ENCODE measurements at regions not wholly inside any gene's neighbourhood (a gene's known extent, or its start where the extent isn't known, plus 50 kb on each side); places are given as distances from the start of the nearest gene placed in this dataset.
"Not testable (repeated sequence)": the region's sequence is repeated elsewhere in the genome, so short reads cannot be mapped to it uniquely, and the experiment has no call there.

DNA sequence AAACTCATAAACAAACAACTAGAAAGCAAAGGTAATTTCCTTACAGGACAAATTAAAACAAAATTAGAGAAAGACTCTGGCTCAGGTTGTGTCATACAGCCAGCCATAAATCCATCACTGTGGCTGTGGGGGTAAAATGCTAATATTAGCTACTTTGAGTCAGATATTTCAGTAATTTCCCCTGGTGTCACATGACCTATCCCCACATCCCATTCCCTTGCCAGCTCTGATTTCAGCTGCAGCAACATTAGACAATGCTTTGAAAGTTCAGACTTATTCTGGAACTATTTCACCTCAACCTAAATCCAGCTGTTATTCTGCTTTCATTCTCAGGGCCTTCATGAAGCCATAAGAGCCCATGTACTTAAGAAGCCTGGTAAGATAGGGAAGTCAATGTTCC lies 55.3 kb downstream of the RPL10L start:
- no peak for DNase-seq

DNA sequence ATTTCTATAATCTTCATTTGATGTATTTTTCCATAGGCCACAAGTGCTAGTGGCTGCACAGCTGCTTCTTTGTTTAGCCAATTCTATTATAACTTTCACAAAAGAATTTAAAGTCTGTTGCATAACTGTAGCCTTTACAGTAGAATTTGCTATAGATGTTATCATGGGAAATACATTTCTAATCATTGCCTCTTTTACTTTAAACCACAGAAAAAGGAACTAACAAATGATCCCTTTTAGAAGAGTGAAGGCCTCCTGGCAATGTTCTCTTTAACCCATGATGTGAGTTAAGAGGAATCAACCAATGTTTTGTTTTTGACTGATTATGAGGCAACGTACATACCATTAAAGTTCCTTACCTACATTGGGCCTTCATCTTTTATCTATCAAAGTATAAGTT lies 68.8 kb downstream of the RPL10L start:
- DNase-seq: no peak
- no peak for TF ChIP-seq GATA1 (IDR thresholded peaks at IDR 0.05; ENCODE audit: low read depth, low read length)

More for the DNA sequence above, 55.3 kb downstream of the RPL10L start:
- no peak for TF ChIP-seq GATA1 (IDR thresholded peaks at IDR 0.05; ENCODE audit: low read depth, low read length)
- TF ChIP-seq POLR2A (IDR thresholded peaks at IDR 0.05; ENCODE audit: low read length): no peak

DNA sequence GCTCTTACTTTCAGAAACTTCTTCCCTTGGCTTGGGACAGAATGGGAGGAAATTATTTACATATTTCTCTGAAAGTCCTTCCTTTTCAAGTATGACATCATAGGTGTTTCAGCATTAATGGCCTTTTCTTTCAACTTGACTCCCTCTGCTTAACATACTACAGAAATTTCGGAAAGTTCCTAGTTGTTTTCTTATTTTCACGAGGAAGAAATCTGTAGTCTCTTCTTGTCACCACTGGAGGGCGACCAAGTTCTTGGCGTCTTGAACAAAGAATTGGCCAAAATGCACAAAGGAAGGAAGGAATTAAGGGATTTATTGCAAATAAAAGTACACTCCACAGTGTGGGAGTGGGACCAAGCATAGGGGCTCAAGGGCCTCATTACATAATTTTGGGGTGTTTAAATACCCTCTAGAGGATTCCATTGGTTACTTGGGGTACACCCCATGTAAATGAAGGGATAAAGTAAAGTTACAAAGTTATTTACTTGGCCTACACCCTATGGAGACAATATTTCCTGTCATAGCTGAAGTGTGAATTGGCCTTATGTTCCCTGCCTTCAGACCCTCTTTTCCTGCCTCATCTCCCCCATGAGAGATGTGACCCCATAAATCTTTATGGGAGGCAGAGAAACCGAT lies 70.4 kb downstream of the RPL10L start:
- peak; percentile 48 to 62 for DNase-seq

GRCh38 chr14:46574978-46575375 lies 76.6 kb downstream of the RPL10L start:
- no peak for DNase-seq
- TF ChIP-seq GATA1 (IDR thresholded peaks at IDR 0.05; ENCODE audit: low read depth, low read length) (no peak), POLR2A (IDR thresholded peaks at IDR 0.05; ENCODE audit: low read length) (no peak)

More for the DNA sequence above, 70.4 kb downstream of the RPL10L start:
- TF ChIP-seq GATA1 (IDR thresholded peaks at IDR 0.05; ENCODE audit: low read depth, low read length) (no peak), POLR2A (IDR thresholded peaks at IDR 0.05; ENCODE audit: low read length) (no peak)

DNA sequence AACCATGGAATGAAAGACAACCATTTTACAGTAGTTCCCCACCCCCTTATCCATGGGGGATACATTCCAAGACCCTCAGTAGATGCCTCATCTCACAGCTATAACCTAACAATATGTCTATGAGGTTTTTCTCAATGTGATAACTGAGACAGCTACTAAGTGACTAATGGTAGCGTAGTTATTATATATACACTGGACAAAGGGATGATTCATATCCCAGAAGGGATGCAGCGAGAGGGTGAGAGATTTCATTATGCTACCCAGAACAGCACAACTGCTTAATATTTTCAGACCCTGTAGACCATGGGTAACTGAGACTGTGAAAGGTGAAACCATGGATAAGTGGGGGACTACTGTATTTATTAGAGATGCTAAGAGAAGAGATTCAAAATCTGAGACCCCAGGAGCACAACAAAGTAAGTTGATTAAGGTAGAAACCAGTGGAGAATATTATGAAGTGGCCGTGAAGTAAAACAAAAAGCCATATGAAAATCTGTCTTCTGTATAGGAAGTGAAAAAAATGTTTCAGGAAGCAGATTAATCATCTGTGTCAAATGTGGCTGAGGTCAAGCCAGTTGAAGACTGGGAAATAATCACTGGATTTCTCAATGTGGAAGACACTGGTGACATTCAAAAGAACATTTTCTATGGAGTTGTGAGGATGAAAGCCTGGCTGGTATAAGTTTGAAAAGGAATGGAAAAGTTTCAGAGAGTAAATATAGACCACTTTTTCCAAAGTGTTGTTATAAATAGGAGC lies 77.2 kb downstream of the RPL10L start:
- no peak for DNase-seq
- no peak for TF ChIP-seq POLR2A (IDR thresholded peaks at IDR 0.05; ENCODE audit: low read length)
- no peak for TF ChIP-seq GATA1 (IDR thresholded peaks at IDR 0.05; ENCODE audit: low read depth, low read length)

GRCh38 chr14:46573498-46573897 lies 78.1 kb downstream of the RPL10L start:
- TF ChIP-seq GATA1 (IDR thresholded peaks at IDR 0.05; ENCODE audit: low read depth, low read length) (no peak), POLR2A (IDR thresholded peaks at IDR 0.05; ENCODE audit: low read length) (no peak)
- no peak for DNase-seq

GRCh38 chr14:46571970-46572369 lies 79.6 kb downstream of the RPL10L start:
- DNase-seq: no peak
- no peak for TF ChIP-seq GATA1 (IDR thresholded peaks at IDR 0.05; ENCODE audit: low read depth, low read length)
- TF ChIP-seq POLR2A (IDR thresholded peaks at IDR 0.05; ENCODE audit: low read length): no peak

- DNase-seq: not testable (repeated sequence)
These were observed 83.4 kb downstream of the RPL10L start for GRCh38 chr14:46568161-46568560.

DNA sequence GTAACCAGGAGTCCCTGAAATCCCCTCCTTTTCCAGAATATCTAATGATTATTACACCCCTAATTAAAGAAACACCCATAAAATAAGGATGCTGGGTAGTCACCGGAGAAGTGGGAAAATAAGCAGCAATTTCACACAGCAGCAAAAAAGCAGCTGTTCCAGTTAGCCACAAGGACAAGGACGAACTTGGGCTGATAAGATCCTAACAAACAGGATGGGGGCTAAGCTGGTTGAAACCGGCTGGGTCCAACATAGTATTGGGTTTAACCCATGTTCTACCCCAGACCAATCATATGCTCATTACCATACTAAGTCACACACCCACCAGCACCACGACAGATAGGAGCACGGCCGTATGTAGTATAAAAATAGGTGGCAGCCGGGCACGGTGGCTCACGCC lies 100.7 kb downstream of the RPL10L start:
- TF ChIP-seq GATA1 (IDR thresholded peaks at IDR 0.05; ENCODE audit: low read depth, low read length): no peak
- no peak for TF ChIP-seq POLR2A (IDR thresholded peaks at IDR 0.05; ENCODE audit: low read length)
- DNase-seq: no peak

DNA sequence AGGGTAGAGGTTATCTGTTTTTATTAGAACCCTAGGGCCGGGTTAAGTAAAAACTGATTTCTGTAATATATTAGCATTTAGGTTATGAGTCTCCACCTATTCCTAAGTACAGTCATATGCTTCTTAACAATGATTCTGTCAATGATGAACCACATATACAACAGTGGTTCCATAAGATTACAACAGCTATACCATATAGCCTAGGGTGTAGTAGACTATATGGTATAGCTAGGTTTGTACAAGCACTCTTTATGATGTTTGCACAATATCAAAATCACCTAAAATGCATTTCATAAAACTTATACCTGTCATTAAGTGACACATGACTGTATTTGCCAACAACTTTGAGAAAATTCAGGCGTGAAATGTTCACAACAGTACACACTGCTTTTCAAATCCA lies 110.6 kb downstream of the RPL10L start:
- DNase-seq: no peak
- TF ChIP-seq GATA1 (IDR thresholded peaks at IDR 0.05; ENCODE audit: low read depth, low read length): no peak
- TF ChIP-seq POLR2A (IDR thresholded peaks at IDR 0.05; ENCODE audit: low read length): no peak

DNA sequence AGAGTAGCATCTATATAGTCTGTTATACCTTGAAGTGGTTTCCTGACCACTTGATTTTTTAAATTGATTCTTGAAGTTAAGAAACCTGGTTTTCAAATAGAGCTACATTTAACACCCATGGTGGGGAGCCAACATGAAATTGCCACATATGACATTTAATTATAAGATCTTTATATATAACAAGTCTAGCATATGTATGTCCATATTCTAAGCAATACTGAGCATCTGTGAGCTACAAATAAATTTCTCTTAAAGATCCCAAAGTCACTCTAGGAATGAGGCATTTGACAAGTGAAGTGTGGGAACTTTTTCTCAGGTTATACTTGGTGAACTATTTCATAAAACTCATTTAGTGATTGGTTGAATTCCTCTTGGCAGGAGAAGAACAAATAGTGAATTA lies 132.5 kb downstream of the RPL10L start:
- DNase-seq: no peak
- TF ChIP-seq POLR2A (IDR thresholded peaks at IDR 0.05; ENCODE audit: low read length) (no peak), GATA1 (IDR thresholded peaks at IDR 0.05; ENCODE audit: low read depth, low read length) (no peak)

GRCh38 chr14:46508752-46509151 lies 142.8 kb downstream of the RPL10L start:
- not testable (repeated sequence) for DNase-seq

DNA sequence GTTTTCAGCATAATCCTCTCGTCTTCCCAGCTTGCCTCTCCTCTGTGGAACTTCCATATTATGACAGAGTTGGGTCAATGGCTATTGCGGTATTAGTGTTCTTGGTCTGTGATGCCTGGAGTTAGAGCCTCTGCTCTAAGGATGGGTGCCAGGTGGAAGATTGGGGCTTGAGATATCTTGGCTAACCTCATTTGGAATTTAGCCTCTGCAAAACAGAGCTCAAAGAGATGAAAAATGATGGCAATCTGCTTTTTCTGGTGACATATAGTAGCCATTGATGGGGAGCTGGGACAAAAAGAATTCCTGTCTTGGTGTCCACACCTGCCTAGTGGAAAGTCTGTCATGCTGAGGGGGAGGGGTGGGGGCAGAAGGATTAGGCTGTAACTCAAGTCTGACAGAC lies 152.1 kb downstream of the RPL10L start:
- DNase-seq: no peak
- no peak for TF ChIP-seq POLR2A (IDR thresholded peaks at IDR 0.05; ENCODE audit: low read length)
- TF ChIP-seq GATA1 (IDR thresholded peaks at IDR 0.05; ENCODE audit: low read depth, low read length): no peak

DNA sequence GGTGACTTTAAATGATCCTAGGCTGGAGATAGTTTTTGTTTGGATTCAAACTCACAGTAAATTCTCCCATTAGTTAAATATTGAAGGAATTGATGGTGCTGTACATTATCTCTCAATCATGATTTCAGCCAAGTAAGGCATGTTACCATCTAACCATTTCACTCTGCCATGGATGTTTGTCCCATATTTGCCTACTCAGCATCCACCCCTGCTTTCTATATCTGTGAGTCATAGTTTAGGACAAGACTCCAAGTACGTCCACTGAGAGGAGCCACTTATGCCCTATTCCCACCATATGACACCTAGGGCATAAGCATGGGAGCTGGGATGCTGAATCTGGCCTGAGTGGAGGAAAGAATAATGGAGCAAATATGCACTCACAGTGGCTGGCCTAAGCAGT lies 155.2 kb downstream of the RPL10L start:
- TF ChIP-seq POLR2A (IDR thresholded peaks at IDR 0.05; ENCODE audit: low read length) (no peak), GATA1 (IDR thresholded peaks at IDR 0.05; ENCODE audit: low read depth, low read length) (no peak)
- no peak for DNase-seq

DNA sequence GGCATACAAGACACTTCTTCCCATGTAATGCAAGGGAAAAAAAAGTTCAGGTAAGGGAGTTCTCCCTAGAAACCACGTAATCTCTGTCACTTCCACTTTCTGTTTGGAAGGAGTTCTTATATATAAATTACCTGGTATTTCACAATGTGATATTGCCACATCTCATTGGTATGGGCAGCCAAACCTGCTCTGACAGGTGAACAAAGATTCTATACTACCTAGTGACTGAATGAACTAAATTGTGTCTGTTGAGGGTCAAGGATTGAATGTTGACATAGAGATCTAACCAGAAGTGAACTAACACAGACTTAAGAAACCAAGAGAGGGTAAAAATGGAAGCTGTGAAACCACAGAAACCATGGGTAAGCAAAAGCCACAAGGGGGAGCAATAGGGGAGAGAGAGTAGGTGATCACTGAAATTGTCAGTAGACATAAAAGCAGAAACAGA lies 161.3 kb downstream of the RPL10L start:
- peak; percentile 40 to 43 for DNase-seq
- no peak for TF ChIP-seq POLR2A (IDR thresholded peaks at IDR 0.05; ENCODE audit: low read length)
- TF ChIP-seq GATA1 (IDR thresholded peaks at IDR 0.05; ENCODE audit: low read depth, low read length): no peak

Measured in erythroblast (primary cell).